ENCODE measurements at regions not wholly inside any gene's neighbourhood (a gene's known extent, or its start where the extent isn't known, plus 50 kb on each side); places are given as distances from the start of the nearest gene placed in this dataset.
A peak's percentile ranks its signal among the peaks of the same experiment; 100 is the strongest.
"Not testable (repeated sequence)": the region's sequence is repeated elsewhere in the genome, so short reads cannot be mapped to it uniquely, and the experiment has no call there.

- Histone ChIP-seq H2BK15ac (ENCODE audit: low read length) (no peak overlapping the region), H3K23ac (ENCODE audit: low read depth, low read length, poor library complexity) (no peak overlapping the region), H3K4me2 (ENCODE audit: insufficient read depth, low read length, poor library complexity, severe bottlenecking) (no peak overlapping the region), H4K8ac (ENCODE audit: low read depth, low read length) (no peak overlapping the region), H3K79me1 (ENCODE audit: low read depth, low read length) (no peaks in the 10 kb centered on the region), H2BK12ac (ENCODE audit: low read length) (peak overlapping the region; percentile 95), H3K14ac (ENCODE audit: low read length) (no peak overlapping the region), H2AFZ (ENCODE audit: low read length) (no peak overlapping the region), H2AK5ac (ENCODE audit: low read depth, low read length) (peak overlapping the region; percentile 38), H3K4me3 (ENCODE audit: low read length in 2 of 2) (no peak overlapping the region), H3K36me3 (replicated peaks in 1 of 2; ENCODE audit: control insufficient read depth in 2 of 2, insufficient read depth in 2 of 2, low read length in 2 of 2) (no peaks in the 10 kb centered on the region), H3K18ac (ENCODE audit: low read length) (no peak overlapping the region), H3K4ac (ENCODE audit: low read length) (no peak overlapping the region), H3K27me3 (ENCODE audit: control insufficient read depth in 3 of 3, insufficient read depth in 3 of 3, low read depth in 1 of 3, low read length in 3 of 3) (no peaks in the 10 kb centered on the region), H3K9ac (ENCODE audit: low read depth, low read length, poor library complexity) (no peak overlapping the region), H3K4me1 (ENCODE audit: control insufficient read depth in 2 of 2, insufficient read depth in 1 of 2, low read depth in 1 of 2, low read length in 2 of 2) (peaks cover 0 to 12% of the 10 kb centered on the region in 2 donors), H3K27ac (replicated peaks; ENCODE audit: low read length) (no peak overlapping the region), H3K9me3 (replicated peaks in 1 of 2; ENCODE audit: control insufficient read depth in 2 of 2, insufficient read depth in 1 of 2, low read depth in 1 of 2, low read length in 2 of 2) (peaks cover 0 to 4% of the 10 kb centered on the region in 2 donors), H2BK120ac (ENCODE audit: low read depth, low read length) (no peak overlapping the region), H4K91ac (ENCODE audit: low read depth, low read length, poor library complexity) (no peak overlapping the region), H2BK5ac (ENCODE audit: low read length) (no peak overlapping the region)
- no peak for DNase-seq (ENCODE audit: low spot score)
- WGBS, 2 donors (ENCODE audit: extremely low coverage in 2 of 2, insufficient read length in 2 of 2, insufficient replicate concordance in 1 of 2): no CpG with 5 or more reads among the region's 5 CpGs
Observed at GRCh38 chr13:48590141-48590901, 57.4 kb upstream of the RCBTB2 start.

GRCh38 chr13:48591124-48591872 lies 58.4 kb upstream of the RCBTB2 start:
- H3K79me1 ChIP-seq (ENCODE audit: low read depth, low read length); H2BK15ac ChIP-seq (ENCODE audit: low read length); H2BK5ac ChIP-seq (ENCODE audit: low read length); H3K9ac ChIP-seq (ENCODE audit: low read depth, low read length, poor library complexity); H3K4me2 ChIP-seq (ENCODE audit: insufficient read depth, low read length, poor library complexity, severe bottlenecking); H3K27ac ChIP-seq (replicated peaks; ENCODE audit: low read length); H3K9me3 ChIP-seq (replicated peaks in 1 of 2; ENCODE audit: control insufficient read depth in 2 of 2, insufficient read depth in 1 of 2, low read depth in 1 of 2, low read length in 2 of 2); H2BK120ac ChIP-seq (ENCODE audit: low read depth, low read length); H3K23ac ChIP-seq (ENCODE audit: low read depth, low read length, poor library complexity); H4K8ac ChIP-seq (ENCODE audit: low read depth, low read length); H3K14ac ChIP-seq (ENCODE audit: low read length); H4K91ac ChIP-seq (ENCODE audit: low read depth, low read length, poor library complexity); H3K4me3 ChIP-seq (ENCODE audit: low read length in 2 of 2); H2AFZ ChIP-seq (ENCODE audit: low read length); H3K4ac ChIP-seq (ENCODE audit: low read length); DNase-seq (ENCODE audit: low spot score); H3K27me3 ChIP-seq (ENCODE audit: control insufficient read depth in 3 of 3, insufficient read depth in 3 of 3, low read depth in 1 of 3, low read length in 3 of 3); H3K36me3 ChIP-seq (replicated peaks in 1 of 2; ENCODE audit: control insufficient read depth in 2 of 2, insufficient read depth in 2 of 2, low read length in 2 of 2): not testable (repeated sequence)
- WGBS, 2 donors (ENCODE audit: extremely low coverage in 2 of 2, insufficient read length in 2 of 2, insufficient replicate concordance in 1 of 2): no CpG with 5 or more reads among the region's 12 CpGs
- Histone ChIP-seq H2AK5ac (ENCODE audit: low read depth, low read length) (peak overlapping the region; percentile 38), H3K4me1 (ENCODE audit: control insufficient read depth in 2 of 2, insufficient read depth in 1 of 2, low read depth in 1 of 2, low read length in 2 of 2) (peaks cover 0 to 13% of the 10 kb centered on the region in 2 donors), H3K18ac (ENCODE audit: low read length) (peak overlapping the region; percentile 15), H2BK12ac (ENCODE audit: low read length) (peak overlapping the region; percentile 95)

- peaks cover 0 to 4% of the 10 kb centered on the region in 2 donors for H3K9me3 ChIP-seq (replicated peaks in 1 of 2; ENCODE audit: control insufficient read depth in 2 of 2, insufficient read depth in 1 of 2, low read depth in 1 of 2, low read length in 2 of 2)
- no peak overlapping the region for H4K8ac ChIP-seq (ENCODE audit: low read depth, low read length)
- no peak overlapping the region for H2AFZ ChIP-seq (ENCODE audit: low read length)
- H3K9ac ChIP-seq (ENCODE audit: low read depth, low read length, poor library complexity): no peak overlapping the region
- H3K36me3 ChIP-seq (replicated peaks in 1 of 2; ENCODE audit: control insufficient read depth in 2 of 2, insufficient read depth in 2 of 2, low read length in 2 of 2): no peaks in the 10 kb centered on the region
- H3K4me2 ChIP-seq (ENCODE audit: insufficient read depth, low read length, poor library complexity, severe bottlenecking): no peak overlapping the region
- H3K79me1 ChIP-seq (ENCODE audit: low read depth, low read length): no peaks in the 10 kb centered on the region
- no peak overlapping the region for H2BK5ac ChIP-seq (ENCODE audit: low read length)
- H4K91ac ChIP-seq (ENCODE audit: low read depth, low read length, poor library complexity): no peak overlapping the region
- H2BK15ac ChIP-seq (ENCODE audit: low read length): no peak overlapping the region
- H3K4ac ChIP-seq (ENCODE audit: low read length): no peak overlapping the region
- H3K27ac ChIP-seq (replicated peaks; ENCODE audit: low read length): no peak overlapping the region
- no peak overlapping the region for H3K18ac ChIP-seq (ENCODE audit: low read length)
- no peak overlapping the region for H3K14ac ChIP-seq (ENCODE audit: low read length)
- DNase-seq (ENCODE audit: low spot score): no peak
- H3K4me3 ChIP-seq (ENCODE audit: low read length in 2 of 2): no peak overlapping the region
- H3K4me1 ChIP-seq (ENCODE audit: control insufficient read depth in 2 of 2, insufficient read depth in 1 of 2, low read depth in 1 of 2, low read length in 2 of 2): peaks cover 0 to 9% of the 10 kb centered on the region in 2 donors
- WGBS, 2 donors (ENCODE audit: extremely low coverage in 2 of 2, insufficient read length in 2 of 2, insufficient replicate concordance in 1 of 2): no CpG with 5 or more reads among the region's 4 CpGs
- no peak overlapping the region for H2BK12ac ChIP-seq (ENCODE audit: low read length)
- no peaks in the 10 kb centered on the region for H3K27me3 ChIP-seq (ENCODE audit: control insufficient read depth in 3 of 3, insufficient read depth in 3 of 3, low read depth in 1 of 3, low read length in 3 of 3)
- H2BK120ac ChIP-seq (ENCODE audit: low read depth, low read length): no peak overlapping the region
- H3K23ac ChIP-seq (ENCODE audit: low read depth, low read length, poor library complexity): no peak overlapping the region
- no peak overlapping the region for H2AK5ac ChIP-seq (ENCODE audit: low read depth, low read length)
Observed at GRCh38 chr13:48591889-48592687, 59.2 kb upstream of the RCBTB2 start.

GRCh38 chr13:48592688-48593049 lies 59.8 kb upstream of the RCBTB2 start:
- no peak overlapping the region for H4K91ac ChIP-seq (ENCODE audit: low read depth, low read length, poor library complexity)
- H3K27ac ChIP-seq (replicated peaks; ENCODE audit: low read length): no peak overlapping the region

More at GRCh38 chr13:48592688-48593049, 59.8 kb upstream of the RCBTB2 start:
- Histone ChIP-seq H3K36me3 (replicated peaks in 1 of 2; ENCODE audit: control insufficient read depth in 2 of 2, insufficient read depth in 2 of 2, low read length in 2 of 2) (no peaks in the 10 kb centered on the region), H2BK5ac (ENCODE audit: low read length) (no peak overlapping the region), H4K8ac (ENCODE audit: low read depth, low read length) (no peak overlapping the region), H3K4me2 (ENCODE audit: insufficient read depth, low read length, poor library complexity, severe bottlenecking) (no peak overlapping the region), H3K14ac (ENCODE audit: low read length) (no peak overlapping the region), H2BK12ac (ENCODE audit: low read length) (no peak overlapping the region), H3K23ac (ENCODE audit: low read depth, low read length, poor library complexity) (no peak overlapping the region), H2BK15ac (ENCODE audit: low read length) (no peak overlapping the region), H2AFZ (ENCODE audit: low read length) (no peak overlapping the region), H3K4me3 (ENCODE audit: low read length in 2 of 2) (no peak overlapping the region), H3K18ac (ENCODE audit: low read length) (no peak overlapping the region), H3K9ac (ENCODE audit: low read depth, low read length, poor library complexity) (no peak overlapping the region), H3K4ac (ENCODE audit: low read length) (no peak overlapping the region), H3K79me1 (ENCODE audit: low read depth, low read length) (no peaks in the 10 kb centered on the region), H3K9me3 (replicated peaks in 1 of 2; ENCODE audit: control insufficient read depth in 2 of 2, insufficient read depth in 1 of 2, low read depth in 1 of 2, low read length in 2 of 2) (peaks cover 0 to 4% of the 10 kb centered on the region in 2 donors), H3K27me3 (ENCODE audit: control insufficient read depth in 3 of 3, insufficient read depth in 3 of 3, low read depth in 1 of 3, low read length in 3 of 3) (no peaks in the 10 kb centered on the region), H2BK120ac (ENCODE audit: low read depth, low read length) (no peak overlapping the region), H3K4me1 (ENCODE audit: control insufficient read depth in 2 of 2, insufficient read depth in 1 of 2, low read depth in 1 of 2, low read length in 2 of 2) (peaks cover 0 to 9% of the 10 kb centered on the region in 2 donors), H2AK5ac (ENCODE audit: low read depth, low read length) (no peak overlapping the region)
- no peak for DNase-seq (ENCODE audit: low spot score)
- no CpG with 5 or more reads among the region's 1 CpG for WGBS, 2 donors (ENCODE audit: extremely low coverage in 2 of 2, insufficient read length in 2 of 2, insufficient replicate concordance in 1 of 2)
